GM23248 (cell line): ENCODE measurements at regions not wholly inside any gene's neighbourhood (a gene's known extent, or its start where the extent isn't known, plus 50 kb on each side); places are given as distances from the start of the nearest gene placed in this dataset.

ENCODE experiments used
- DNase-seq: peaks from one replicate; pipeline ENCODE4 v3.0.0-alpha.2; 2015
- H2AFZ ChIP-seq: fragments of 200-600 bp; sonication (generic); 2 replicates; pipeline ENCODE4 v1.6.1; 2016; ENCODE audit warnings: antibody characterized with exemption
- H3F3A ChIP-seq: fragments of 200-600 bp; sonication (generic); 2 replicates; pipeline ENCODE4 v1.6.1; 2016; ENCODE audit warnings: mild to moderate bottlenecking, antibody characterized with exemption, mixed run types; ENCODE audit not compliant: insufficient read depth
- H3K27ac ChIP-seq: fragments of 200-600 bp; sonication (generic); 2 replicates; pipeline ENCODE4 v1.5.1; 2016; ENCODE audit warnings: mild to moderate bottlenecking
- H3K27me3 ChIP-seq: fragments of 200-600 bp; sonication (generic); replicated peaks from 2 replicates; pipeline ENCODE4 v1.6.1; 2016; ENCODE audit warnings: mild to moderate bottlenecking; ENCODE audit not compliant: insufficient read depth
- H3K36me3 ChIP-seq: fragments of 200-600 bp; sonication (generic); 2 replicates; pipeline ENCODE4 v1.6.1; 2016; ENCODE audit warnings: low read depth, mild to moderate bottlenecking
- H3K4me1 ChIP-seq: fragments of 200-600 bp; sonication (generic); 2 replicates; pipeline ENCODE4 v1.6.1; 2016; ENCODE audit warnings: mild to moderate bottlenecking; ENCODE audit not compliant: insufficient read depth
- H3K4me2 ChIP-seq: fragments of 200-600 bp; sonication (generic); one replicate; pipeline ENCODE4 v1.6.1; 2016; ENCODE audit warnings: mild to moderate bottlenecking; ENCODE audit not compliant: unreplicated experiment
- H3K4me3 ChIP-seq: fragments of 200-600 bp; sonication (generic); 2 replicates; pipeline ENCODE4 v1.5.1; 2016; ENCODE audit warnings: mild to moderate bottlenecking
- H3K79me2 ChIP-seq: fragments of 200-600 bp; sonication (generic); 2 replicates; pipeline ENCODE4 v1.6.1; 2016; ENCODE audit warnings: mild to moderate bottlenecking; ENCODE audit not compliant: insufficient read depth
- H3K9ac ChIP-seq: fragments of 200-600 bp; sonication (generic); 2 replicates; pipeline ENCODE4 v1.6.1; 2016; ENCODE audit warnings: mild to moderate bottlenecking
- H3K9me2 ChIP-seq: fragments of 200-600 bp; sonication (generic); 2 replicates; pipeline ENCODE4 v1.6.1; 2016; ENCODE audit warnings: mixed run types, mild to moderate bottlenecking, moderate library complexity; ENCODE audit not compliant: insufficient read depth
- H3K9me3 ChIP-seq: fragments of 200-600 bp; sonication (generic); one replicate; pipeline ENCODE4 v1.6.1; 2017; ENCODE audit warnings: low read depth
- H4K20me1 ChIP-seq: fragments of 200-600 bp; sonication (generic); 2 replicates; pipeline ENCODE4 v1.6.0; 2016; ENCODE audit not compliant: insufficient read depth
- EZH2 ChIP-seq: fragments of 200-600 bp; sonication (generic); IDR thresholded peaks from 2 replicates; pipeline ENCODE4 v1.6.1; 2018; ENCODE audit warnings: antibody characterized with exemption, mild to moderate bottlenecking; ENCODE audit not compliant: insufficient read depth, poor library complexity, severe bottlenecking
- EZH2phosphoT487 ChIP-seq: fragments of 200-600 bp; sonication (generic); IDR thresholded peaks from 2 replicates; pipeline ENCODE4 v1.6.1; 2018; ENCODE audit warnings: antibody characterized with exemption, moderate library complexity, mild to moderate bottlenecking, low read depth; ENCODE audit not compliant: insufficient read depth
- WGBS, 2 experiments: methylation state at CpG; one replicate each; pipeline ENCODE4 v1.1.6; 2015 to 2017; ENCODE audit warnings: low lambda C conversion rate in 2 of 2, low coverage in 1 of 2; ENCODE audit errors: missing lambda C conversion rate in 2 of 2; 5-methylcytosine and 5-hydroxymethylcytosine counted together
- in situ Hi-C: fragments of 300-500 bp; cut with MboI; formaldehyde crosslinking; loops from 2 replicates; pipeline ENCODE4 v1.15.0; 2020

- no peak for DNase-seq
Measured at GRCh38 chrX:42886519-42886918, 108.6 kb upstream of the PPP1R2C start.

GRCh38 chrX:42900947-42901346 lies 123.0 kb upstream of the PPP1R2C start:
- no peak overlapping the region for H3K4me2 ChIP-seq
- no peak overlapping the region for H3K4me3 ChIP-seq
- H3K9me2 ChIP-seq: no peaks in the 10 kb centered on the region
- no peaks in the 10 kb centered on the region for H3K36me3 ChIP-seq
- no peaks in the 10 kb centered on the region for H3F3A ChIP-seq
- H3K27ac ChIP-seq: no peak overlapping the region
- H3K9ac ChIP-seq: no peak overlapping the region
- no peaks in the 10 kb centered on the region for H3K79me2 ChIP-seq
- no peaks in the 10 kb centered on the region for H3K4me1 ChIP-seq
- TF ChIP-seq EZH2 (no peak), EZH2phosphoT487 (no peak)
- 0 to 5% methylated on average over 1 of the region's 1 CpG for WGBS, 2 experiments
- in situ Hi-C loops: no loop called here
- no peak for DNase-seq
- no peaks in the 10 kb centered on the region for H4K20me1 ChIP-seq
- no peaks in the 10 kb centered on the region for H3K9me3 ChIP-seq
- no peaks in the 10 kb centered on the region for H3K27me3 ChIP-seq
- no peak overlapping the region for H2AFZ ChIP-seq

More at GRCh38 chrX:42886519-42886918, 108.6 kb upstream of the PPP1R2C start:
- Histone ChIP-seq H3K4me1 (no peaks in the 10 kb centered on the region), H2AFZ (no peak overlapping the region), H3K27me3 (no peaks in the 10 kb centered on the region), H3K79me2 (no peaks in the 10 kb centered on the region), H3K9me3 (no peaks in the 10 kb centered on the region), H3K9me2 (no peaks in the 10 kb centered on the region), H4K20me1 (no peaks in the 10 kb centered on the region), H3K27ac (no peak overlapping the region), H3F3A (no peaks in the 10 kb centered on the region), H3K4me2 (no peak overlapping the region), H3K36me3 (no peaks in the 10 kb centered on the region), H3K9ac (no peak overlapping the region), H3K4me3 (no peak overlapping the region)
- in situ Hi-C loops: no loop called here
- TF ChIP-seq EZH2 (no peak), EZH2phosphoT487 (no peak)

- in situ Hi-C loops: no loop called here
- no peak overlapping the region for H3K27ac ChIP-seq
- no peaks in the 10 kb centered on the region for H3K4me1 ChIP-seq
- H3K9ac ChIP-seq: no peak overlapping the region
- H3F3A ChIP-seq: no peaks in the 10 kb centered on the region
- H3K27me3 ChIP-seq: no peaks in the 10 kb centered on the region
- no peak overlapping the region for H3K4me2 ChIP-seq
- TF ChIP-seq EZH2: no peak
- no peak for TF ChIP-seq EZH2phosphoT487
- DNase-seq: no peak
- no peaks in the 10 kb centered on the region for H4K20me1 ChIP-seq
- H3K4me3 ChIP-seq: no peak overlapping the region
- no peaks in the 10 kb centered on the region for H3K36me3 ChIP-seq
- H3K79me2 ChIP-seq: no peaks in the 10 kb centered on the region
- no peaks in the 10 kb centered on the region for H3K9me2 ChIP-seq
- H3K9me3 ChIP-seq: no peaks in the 10 kb centered on the region
- H2AFZ ChIP-seq: no peak overlapping the region
Measured at GRCh38 chrX:42902513-42902912, 124.5 kb upstream of the PPP1R2C start.

- H3K4me3 ChIP-seq: no peak overlapping the region
- H3F3A ChIP-seq: no peaks in the 10 kb centered on the region
- no peak overlapping the region for H3K4me2 ChIP-seq
- H3K9me3 ChIP-seq: no peaks in the 10 kb centered on the region
- in situ Hi-C loops: no loop called here
- no peak overlapping the region for H2AFZ ChIP-seq
- DNase-seq: no peak
- H3K4me1 ChIP-seq: no peaks in the 10 kb centered on the region
- H3K9ac ChIP-seq: no peak overlapping the region
- no peaks in the 10 kb centered on the region for H3K79me2 ChIP-seq
- no peaks in the 10 kb centered on the region for H3K9me2 ChIP-seq
- no peaks in the 10 kb centered on the region for H4K20me1 ChIP-seq
- no peak overlapping the region for H3K27ac ChIP-seq
- TF ChIP-seq EZH2phosphoT487 (no peak), EZH2 (no peak)
- WGBS, 2 experiments: 43% methylated on average over 3 of the region's 3 CpGs; no CpG with 5 or more reads in 1 of the 2 experiments
- H3K36me3 ChIP-seq: no peaks in the 10 kb centered on the region
- no peaks in the 10 kb centered on the region for H3K27me3 ChIP-seq
Measured at GRCh38 chrX:42920752-42921151, 142.8 kb upstream of the PPP1R2C start.

GRCh38 chrX:42930071-42930470 lies 152.1 kb upstream of the PPP1R2C start:
- TF ChIP-seq EZH2phosphoT487 (no peak), EZH2 (no peak)
- no peak overlapping the region for H3K4me2 ChIP-seq
- H3K27me3 ChIP-seq: no peaks in the 10 kb centered on the region
- no peaks in the 10 kb centered on the region for H3F3A ChIP-seq
- 36 to 44% methylated on average over 1 of the region's 1 CpG for WGBS, 2 experiments
- in situ Hi-C loops: no loop called here
- no peaks in the 10 kb centered on the region for H4K20me1 ChIP-seq
- H3K9ac ChIP-seq: no peak overlapping the region
- no peak overlapping the region for H3K27ac ChIP-seq
- no peaks in the 10 kb centered on the region for H3K36me3 ChIP-seq
- no peak for DNase-seq
- no peaks in the 10 kb centered on the region for H3K9me3 ChIP-seq
- no peaks in the 10 kb centered on the region for H3K79me2 ChIP-seq
- no peak overlapping the region for H2AFZ ChIP-seq
- no peak overlapping the region for H3K4me3 ChIP-seq
- no peaks in the 10 kb centered on the region for H3K4me1 ChIP-seq
- H3K9me2 ChIP-seq: no peaks in the 10 kb centered on the region
